ENCODE measurements at regions not wholly inside any gene's neighbourhood (a gene's known extent, or its start where the extent isn't known, plus 50 kb on each side); places are given as distances from the start of the nearest gene placed in this dataset.
"Not testable (repeated sequence)": the region's sequence is repeated elsewhere in the genome, so short reads cannot be mapped to it uniquely, and the experiment has no call there.

DNA sequence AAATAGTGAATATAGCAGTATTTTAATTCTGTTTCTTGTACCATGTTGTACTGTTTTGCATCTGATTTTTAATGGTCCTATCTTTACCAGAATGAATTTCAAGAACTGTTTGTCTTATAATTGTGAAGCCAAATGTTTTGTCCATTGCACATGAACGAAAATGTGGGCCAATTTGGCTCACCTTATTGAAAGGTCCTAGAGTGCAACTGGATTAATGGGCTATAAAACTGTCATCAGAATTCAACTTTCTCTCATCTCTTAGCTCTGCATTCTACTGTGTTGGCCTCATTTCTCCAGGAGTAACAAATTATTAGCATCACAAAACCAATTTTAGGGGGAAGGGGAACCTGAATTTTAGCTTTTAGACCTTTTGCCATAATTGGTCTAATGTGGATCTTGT lies 179.4 kb upstream of the NUDT12 start:
- no peak for DNase-seq

DNA sequence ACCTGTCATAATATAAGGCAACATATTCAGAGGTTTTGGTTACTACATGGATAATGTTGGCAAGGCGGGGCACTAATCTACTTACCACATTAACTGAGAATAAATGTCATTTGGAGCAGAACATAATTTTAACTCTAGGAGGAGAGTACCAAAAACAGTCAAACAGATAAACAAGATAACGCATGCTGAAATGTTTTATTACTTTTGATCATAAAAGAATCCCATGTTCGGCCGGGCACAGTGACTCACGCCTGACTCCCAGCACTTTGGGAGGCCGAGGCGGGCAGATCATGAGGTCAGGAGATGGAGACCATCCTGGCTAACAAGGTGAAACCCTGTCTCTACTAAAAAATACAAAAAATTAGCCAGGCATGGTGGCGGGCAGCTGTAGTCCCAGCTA lies 173.8 kb upstream of the NUDT12 start:
- not testable (repeated sequence) for DNase-seq

DNA sequence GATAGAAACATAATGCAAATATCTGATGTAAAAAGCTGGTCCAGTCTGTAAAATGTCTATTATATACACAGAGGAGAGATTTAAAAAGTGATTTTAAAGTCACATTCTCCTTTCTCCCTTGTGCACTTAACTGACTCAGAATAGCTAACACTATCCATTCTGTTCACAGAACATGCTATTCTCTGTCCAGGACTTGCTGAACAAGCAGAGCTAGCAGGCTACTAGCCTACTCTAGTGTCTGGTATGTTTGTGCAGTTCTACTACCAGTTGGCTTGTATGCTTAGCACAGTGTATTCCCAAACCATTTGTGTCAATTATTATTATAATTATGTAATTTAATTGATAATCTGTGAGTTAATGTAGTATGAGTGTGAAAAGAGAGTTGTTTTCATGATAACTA lies 161.7 kb upstream of the NUDT12 start:
- DNase-seq = no peak

DNA sequence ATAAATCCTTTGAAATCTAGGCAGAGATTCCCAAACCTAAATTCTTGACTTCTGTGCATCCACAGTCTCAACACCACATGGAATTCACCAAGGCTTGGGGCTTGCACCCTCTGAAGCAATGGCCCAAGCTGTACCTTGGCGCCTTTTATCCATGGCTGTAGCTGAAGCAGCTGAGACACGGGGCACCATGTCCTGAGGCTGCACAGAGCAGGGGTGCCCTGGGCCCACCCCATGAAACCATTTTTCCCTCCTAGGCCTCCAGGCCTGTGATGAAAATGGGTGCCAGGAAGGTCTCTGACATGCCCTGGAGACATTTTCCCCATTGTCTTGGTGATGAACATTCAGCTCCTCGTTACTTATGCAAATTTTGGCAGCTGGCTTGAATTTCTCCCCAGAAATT lies 158.6 kb upstream of the NUDT12 start:
- DNase-seq = no peak

DNA sequence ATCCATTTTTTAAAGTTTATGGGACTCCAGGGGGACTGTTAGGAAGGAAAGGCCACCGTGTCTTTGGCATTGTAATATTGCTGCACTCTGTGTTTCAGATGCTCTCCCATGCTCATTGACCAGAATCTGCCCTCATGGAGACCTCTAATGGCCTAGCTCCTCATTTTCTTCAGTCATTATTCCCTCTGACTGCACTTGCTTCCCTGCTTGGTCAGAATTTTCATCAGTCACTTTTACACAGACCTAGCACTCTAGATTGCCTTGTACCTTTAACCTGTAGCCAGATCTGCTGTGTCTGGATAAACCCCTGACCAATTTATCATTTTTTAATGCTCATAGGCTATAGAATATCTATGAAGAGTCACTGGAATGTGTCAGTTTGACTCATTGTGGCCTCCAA lies 155.5 kb upstream of the NUDT12 start:
- no peak for DNase-seq

DNA sequence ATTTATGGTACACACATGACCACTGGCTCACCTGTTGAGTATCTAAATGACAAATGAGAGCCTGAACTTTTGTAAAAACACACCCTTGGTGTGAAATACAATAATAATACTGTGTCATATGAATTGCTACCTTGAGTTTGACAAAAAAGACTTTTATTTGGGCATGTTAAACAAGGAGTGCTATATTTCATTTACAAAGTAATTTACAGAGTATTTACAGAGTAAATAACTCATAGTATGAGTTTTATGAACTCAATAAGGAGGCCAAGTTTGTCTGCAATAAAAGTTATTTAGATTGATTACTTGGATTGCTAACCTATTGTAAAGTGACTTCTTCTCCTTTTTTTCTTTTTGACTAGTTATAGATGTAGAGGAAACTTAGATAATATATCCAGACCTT lies 146.0 kb upstream of the NUDT12 start:
- no peak for DNase-seq

DNA sequence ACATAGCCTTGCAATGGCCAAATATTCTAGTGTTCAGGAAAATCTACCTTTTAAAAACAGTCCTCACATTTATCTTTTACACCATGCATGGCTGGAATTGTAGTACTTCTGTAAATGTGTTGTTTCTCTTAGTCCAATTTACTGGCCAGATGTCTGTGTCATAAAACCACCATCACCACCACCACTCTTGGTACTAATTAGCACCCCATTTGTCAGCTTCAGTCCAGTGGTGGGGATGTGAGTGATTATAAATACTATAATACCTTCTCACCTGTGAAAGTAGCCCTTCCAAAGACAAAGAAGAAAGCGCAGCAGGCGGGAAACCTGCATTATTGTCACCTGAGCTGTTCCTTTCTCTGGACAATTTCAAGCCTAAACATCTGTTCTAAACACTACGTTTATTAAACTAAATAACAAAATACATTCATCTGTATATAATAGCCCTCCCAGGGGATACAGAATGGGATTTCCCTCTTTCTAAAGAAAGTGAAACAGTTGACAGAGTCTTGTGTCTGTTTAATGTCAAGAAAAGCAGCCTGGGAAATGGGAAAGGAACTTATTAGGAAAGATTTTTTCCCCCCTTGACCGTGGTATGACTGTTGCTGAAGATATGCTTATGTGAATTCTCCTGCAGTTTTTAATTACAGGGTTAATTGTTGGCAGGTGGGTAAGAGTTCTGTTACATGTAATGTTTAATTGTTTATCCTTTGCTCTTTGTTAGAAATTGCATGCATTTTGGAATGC lies 144.5 kb upstream of the NUDT12 start:
- DNase-seq = no peak

DNA sequence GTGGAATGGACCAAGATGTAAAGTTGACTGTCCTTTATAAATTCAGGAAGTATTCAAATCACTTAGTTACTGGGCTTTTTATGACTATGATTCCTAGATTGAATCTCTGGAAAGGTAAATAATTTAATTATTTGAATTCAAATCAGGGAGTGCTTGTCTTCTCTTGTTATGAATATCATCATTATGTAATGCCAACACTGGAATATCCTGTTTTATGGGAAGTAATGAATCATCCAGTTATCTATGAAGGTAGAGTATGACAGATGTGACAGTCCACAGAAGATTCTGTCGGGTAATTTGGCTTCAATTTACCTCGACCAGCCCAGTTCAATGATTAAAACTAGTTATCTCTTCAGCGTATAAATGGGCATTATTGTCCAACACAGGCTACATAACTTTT lies 141.0 kb upstream of the NUDT12 start:
- DNase-seq = no peak

DNA sequence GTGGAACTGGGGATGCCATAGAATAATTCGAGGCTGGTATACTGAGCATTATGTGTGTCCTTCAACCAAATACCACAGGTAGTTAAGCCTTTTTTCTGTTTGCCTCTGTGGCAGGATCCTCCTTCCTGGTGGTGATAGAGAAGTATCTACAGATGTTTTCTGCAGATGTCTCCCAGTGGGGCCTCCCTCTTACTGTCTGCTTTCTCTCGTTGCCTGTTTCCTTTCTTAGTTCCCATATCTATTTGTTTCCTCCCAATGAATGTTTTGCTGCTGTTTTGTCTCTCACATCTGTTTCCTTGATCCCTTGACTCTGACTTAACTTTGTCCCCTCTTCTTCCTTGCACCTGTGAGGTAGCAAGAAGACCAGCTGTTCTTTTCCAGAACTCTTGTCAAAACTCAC lies 130.9 kb upstream of the NUDT12 start:
- DNase-seq = no peak

DNA sequence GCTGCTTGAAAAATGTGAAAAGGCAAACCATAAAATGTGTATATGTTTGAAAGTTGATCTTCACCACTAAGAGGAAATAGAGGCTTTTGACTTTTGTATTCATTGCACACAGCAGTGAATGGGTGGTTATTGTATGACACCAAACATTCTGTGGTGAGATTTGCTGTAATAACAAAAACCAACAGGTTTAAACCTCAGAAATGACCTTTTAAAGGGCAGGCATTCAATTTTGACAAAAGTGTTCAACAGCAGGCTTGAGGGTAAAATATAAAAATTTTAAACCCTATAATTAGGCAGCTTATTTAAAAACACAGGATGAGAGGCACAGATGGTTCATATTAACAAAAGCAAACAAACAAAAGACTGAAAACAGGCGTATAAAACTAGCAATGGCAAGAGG lies 128.1 kb upstream of the NUDT12 start:
- no peak for DNase-seq

DNA sequence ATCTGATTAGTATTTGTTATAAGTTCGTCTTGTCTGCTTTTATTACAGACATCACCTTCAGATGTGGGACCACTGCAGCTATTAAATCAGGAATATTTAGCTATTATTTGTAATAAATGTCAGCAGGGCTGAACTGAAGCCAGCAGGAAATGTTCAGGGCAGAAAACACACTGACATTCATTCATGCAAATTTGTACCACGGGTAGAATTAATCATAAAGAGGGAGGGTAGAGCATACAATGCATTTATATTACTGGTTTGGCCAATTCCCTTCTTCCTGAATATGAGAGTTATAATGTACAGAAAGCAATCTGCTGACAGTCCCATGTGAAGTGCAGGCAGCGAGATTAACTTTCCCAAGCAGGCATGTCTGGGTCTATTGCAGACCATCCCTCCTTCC lies 117.3 kb upstream of the NUDT12 start:
- no peak for DNase-seq

DNA sequence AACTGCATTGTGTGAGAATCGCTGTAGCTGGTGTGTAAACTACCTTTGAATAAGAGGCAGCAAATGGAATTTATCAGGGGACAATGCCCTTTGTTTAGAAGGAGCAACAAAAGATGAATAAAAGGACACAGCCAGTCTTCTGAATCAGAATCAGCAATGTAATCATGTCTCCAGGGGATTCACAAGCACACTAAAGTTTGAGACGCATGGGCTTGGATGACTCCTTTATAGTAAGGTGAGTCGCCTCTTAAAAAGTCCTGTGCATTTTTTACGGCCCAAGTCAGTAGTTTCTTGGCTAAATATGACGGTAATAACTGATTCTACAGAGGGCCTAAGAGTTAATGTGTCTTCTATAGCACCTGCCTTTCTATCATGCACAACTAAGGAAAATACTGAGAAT lies 113.6 kb upstream of the NUDT12 start:
- not testable (repeated sequence) for DNase-seq

DNA sequence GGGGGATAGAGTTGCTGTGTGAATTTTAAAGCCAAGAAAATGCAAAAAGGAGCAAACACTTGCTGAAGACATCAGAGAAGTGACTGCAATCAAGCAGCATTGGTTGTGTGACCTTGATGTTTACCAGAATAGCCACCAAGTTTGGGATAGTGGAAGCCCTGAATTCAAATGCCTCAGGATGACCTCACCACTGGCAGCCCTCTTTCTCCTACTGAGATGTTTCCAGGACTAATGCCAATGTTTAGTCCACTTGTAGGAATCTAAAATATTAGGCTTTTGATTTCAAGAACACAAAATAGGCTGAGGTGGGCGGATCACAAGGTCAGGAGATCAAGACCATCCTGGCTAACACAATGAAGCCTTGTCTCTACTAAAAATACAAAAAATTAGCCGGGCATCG lies 112.2 kb upstream of the NUDT12 start:
- no peak for DNase-seq

DNA sequence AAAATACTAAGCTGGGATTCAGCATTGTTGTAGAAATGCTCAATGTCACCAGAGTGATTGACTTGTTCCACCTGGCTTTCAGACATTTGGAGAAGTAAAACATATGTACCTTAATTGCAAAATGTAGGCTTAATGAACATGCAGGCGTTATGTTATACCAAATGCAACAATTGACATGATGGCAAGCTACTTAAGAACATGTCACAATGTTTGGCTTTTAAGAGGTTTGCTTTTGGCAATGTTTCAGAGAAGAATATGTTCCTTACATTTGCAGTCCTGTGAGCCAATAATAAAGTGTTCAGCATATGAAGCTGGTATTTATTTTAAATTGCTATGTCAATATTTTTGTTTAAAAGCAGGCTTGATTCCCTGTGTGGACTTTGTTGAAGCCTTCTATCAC lies 111.7 kb upstream of the NUDT12 start:
- DNase-seq = no peak

DNA sequence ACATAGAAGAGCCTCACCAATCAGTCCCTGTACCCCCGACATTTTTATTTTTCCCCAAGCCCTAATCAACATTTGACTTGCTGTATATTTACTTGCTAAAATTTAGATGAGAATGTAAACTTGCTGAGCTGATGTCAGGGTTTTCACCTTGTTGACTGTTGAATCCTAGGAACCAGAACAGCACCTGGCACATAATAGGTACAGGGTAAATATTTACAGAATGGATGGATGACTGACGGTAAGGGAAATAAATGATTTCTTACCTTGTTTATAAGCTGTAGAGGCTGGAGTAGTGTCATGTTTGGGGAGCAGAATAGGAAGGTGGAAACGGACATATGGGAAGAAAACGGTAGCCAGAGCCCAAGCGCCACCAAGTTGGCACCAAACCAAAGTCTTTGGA lies 107.0 kb upstream of the NUDT12 start:
- no peak for DNase-seq

DNA sequence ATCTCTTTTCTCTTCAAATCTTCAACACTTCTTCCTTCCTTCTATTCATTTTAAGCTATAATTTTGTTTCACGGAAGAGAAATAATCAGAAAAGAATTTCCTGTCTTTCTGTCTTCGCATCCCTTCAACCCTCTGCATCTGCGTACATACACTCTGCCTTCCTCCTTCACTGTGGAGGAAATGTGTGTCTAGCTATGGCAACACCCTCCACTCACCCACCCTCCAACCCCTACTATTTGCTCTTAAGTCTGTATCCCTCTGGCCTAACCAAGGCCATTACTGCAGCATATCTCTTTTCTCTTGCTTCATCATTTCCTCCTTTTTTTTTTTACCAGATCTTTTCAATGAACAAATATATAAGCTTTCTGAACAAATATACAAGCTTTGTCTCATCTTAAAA lies 105.7 kb upstream of the NUDT12 start:
- DNase-seq = no peak

DNA sequence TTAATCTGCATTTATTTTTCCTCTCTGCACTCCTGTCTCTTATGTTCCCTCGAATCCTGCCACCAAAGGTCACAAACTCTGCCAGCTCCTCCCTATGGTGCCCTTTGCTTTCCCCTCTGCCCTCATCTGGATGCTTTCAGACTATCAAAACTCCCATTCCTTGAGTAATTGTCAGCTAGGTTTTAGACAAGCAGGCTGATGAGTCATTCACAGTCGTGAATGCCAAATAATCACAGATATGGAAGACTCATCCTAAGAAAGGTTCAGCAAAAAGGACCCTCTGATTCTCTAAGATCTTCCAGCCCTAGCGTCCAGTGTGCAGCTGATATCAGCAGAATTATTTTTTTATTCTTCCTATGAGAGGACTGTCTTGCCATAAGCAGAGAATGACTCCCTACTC lies 104.5 kb upstream of the NUDT12 start:
- DNase-seq = no peak

DNA sequence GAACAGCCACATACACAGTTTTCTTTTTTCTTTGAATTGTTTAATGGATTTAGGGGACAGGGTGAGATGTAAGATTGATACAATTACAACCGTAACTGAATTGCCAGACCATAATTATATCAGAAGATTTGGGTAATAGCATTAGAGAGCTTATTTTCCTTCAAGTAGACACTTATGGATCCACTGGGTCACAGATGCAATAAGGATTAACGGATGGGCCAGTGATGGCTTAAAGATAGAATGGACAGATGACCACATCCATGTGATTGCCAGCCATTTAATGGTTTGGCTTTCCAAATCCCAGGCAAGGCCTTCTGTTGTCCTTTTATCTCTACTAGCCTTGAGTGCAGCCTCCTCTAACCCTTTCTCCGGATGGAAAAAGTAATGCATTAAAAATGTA lies 94.7 kb upstream of the NUDT12 start:
- no peak for DNase-seq

DNA sequence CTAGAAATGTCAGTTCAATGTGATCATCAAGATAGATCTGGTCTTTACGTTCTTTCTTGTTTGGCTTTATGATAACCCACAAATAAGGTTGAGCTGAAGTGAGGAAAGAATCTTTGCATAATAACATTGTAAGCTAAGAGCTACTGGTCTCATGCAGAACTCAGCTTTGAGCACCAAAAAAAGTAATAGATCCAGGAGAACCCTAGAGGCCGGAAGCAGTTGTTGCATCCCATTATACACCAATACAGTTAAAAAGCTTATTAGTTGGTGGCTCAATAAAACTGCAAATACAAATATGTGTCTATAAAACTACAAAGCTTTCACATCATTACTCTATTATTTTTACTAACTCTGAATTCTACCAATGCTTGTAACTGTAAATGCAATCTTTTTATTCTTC lies 85.5 kb upstream of the NUDT12 start:
- DNase-seq = no peak

DNA sequence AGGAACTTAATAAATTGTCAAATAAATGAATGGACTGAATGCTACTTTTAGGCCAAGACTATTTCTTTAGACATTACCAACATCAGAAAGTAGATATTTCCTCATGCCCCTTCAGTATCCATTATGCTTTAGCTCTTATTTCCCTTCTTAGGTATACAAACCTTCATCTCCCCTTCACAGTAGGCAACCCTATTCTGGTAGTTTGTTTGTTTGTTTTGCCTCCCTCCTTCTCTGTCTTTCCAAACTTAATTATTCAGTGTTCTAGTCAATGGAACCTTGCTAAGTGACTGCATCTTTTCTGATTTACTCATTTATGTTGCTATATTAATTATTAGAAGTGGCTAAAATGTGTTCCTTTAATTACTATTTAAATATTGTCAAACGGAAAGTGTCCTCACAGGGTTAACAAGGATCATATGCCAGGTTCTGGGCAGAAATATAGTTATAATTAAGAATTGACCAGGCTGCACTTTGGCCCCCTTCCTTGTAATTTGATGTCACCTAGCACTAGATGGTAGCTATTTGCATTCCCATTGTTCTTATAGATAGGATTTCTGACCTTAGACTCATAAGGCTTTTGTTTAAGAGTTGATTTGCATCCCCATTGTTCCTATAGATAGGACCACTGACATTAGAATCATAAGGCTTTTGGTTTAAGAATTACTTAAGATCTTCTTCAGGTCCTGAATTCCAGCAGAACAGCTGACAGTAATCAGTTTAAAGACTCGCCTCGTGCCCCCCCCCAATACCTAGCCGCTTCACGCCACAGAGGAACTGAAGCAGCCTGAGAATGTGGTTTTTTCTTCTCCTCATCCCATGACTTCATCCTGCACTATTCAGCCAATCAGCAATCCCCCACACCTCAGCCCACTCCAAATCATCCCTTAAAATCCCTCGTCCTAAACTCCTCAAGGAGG lies 84.4 kb upstream of the NUDT12 start:
- DNase-seq = no peak

DNA sequence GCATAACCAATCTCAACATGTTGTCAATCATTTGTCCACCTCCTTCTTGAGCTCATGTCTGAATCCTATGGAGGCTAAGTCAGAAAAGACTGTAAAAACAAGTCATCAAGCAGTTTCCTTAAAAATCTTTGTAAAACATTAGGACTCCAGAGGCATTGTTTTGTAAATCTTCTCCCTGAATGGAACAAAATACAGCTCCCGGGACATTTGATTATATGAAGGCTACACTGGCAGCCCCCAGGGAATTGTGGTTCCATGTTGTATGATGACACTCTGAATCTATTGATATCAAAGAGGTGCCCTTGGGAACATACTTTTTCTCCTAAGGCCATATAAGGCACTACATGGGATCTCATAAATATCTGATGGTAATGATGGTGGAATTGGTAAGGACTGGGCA lies 83.2 kb upstream of the NUDT12 start:
- no peak for DNase-seq

DNA sequence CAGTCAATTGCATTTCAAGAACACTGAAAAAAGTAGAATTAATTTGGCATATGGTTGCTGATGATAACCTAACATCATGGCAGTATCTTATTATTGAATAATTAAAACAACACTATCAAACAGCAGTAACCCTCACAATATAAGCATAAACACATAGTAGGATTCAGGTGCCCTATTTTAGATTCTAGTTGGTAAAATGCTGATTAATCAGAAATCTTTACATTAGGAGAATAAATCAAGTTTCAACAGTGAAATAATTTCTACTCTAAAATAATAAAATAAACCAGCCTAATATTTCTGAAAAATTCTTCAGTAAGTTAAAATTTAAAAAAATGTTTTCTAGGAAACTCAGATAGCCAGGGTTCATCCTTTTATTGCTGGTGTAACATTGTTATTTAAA lies 76.4 kb upstream of the NUDT12 start:
- no peak for DNase-seq

DNA sequence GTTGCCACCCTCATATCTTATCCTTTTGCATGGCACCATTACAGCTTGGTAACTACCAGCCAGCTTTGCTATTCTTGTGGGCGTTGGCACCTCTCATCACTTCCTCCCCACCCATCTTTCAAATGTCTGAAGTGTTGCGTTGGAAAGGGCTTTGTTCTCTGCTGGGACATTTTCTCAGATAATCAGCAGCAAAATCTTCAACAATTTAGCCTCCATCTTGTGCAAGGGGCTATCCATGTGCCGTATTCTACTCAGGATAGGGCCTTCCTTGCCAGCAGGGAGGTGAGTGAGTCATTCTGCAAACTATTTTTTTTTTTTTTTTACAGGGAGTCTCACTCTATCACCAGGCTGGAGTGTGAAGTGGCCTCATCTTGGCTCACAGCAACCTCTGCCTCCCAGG lies 62.1 kb upstream of the NUDT12 start:
- DNase-seq = no peak

DNA sequence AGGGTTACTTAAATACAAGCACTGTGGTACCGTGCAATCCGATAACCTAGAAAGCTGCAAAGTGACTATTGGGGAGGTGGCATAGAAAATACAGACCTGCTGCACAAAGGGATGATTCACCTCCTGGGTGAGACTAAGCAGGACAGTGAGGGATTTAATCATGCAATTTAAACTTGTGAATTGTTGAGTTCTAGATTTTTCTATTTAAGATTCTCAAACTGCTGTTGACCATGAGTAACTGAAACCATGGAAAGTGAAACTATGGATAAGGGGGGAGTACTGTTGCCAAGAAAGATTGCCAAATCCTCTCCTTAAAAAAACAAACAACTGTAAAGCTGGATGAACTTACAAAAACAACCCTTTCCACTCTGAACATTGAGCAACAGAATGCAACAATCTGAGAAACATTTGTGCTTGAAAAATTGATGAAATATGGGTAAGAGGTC lies 61.5 kb upstream of the NUDT12 start:
- DNase-seq = no peak
